GM19025 (cell line): ENCODE measurements at regions not wholly inside any gene's neighbourhood (a gene's known extent, or its start where the extent isn't known, plus 50 kb on each side); places are given as distances from the start of the nearest gene placed in this dataset.

Experiments
- ATAC-seq: cut with Tn5 transposase; IDR thresholded peaks from one replicate; pipeline ENCODE4 v1.9.1; 2021; ENCODE audit warnings: mild to moderate bottlenecking, low read depth, moderate library complexity; ENCODE audit not compliant: unreplicated experiment

DNA sequence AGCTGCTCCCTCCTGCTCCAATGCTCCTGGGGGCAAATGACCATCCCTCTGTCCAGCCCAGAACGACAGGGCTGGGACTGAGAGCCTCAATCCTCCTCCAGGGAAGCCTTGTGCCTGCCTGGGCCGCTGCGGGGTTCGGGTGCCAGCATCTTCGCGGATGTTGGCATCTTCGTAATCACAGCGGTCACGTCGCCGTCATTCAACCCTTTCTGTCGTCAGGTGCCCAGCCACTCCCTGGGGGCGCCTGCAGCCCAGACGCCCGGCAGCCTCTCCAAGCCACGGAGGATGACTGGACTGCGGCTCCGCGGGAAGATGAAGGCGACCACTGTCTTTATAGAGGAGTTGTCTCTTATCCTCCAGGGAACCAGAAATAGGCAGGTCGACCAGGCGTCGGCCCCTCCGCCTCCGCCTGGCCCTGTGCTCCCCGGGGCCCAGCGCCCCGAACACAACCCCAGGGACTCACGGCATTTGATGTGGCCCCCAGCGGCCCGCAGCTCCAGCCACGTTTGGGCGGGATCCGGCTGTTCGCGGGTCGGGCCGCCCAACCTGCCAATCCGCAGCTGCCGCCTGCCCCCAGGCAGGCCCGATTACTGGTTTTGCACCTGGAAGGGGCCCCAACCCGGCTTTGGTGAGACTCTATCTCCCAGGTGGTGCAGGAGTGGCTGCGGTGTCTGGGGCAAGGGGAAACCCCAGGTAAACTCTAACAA is 113.9 kb downstream of the THNSL2 start:
- no peak for ATAC-seq

DNA sequence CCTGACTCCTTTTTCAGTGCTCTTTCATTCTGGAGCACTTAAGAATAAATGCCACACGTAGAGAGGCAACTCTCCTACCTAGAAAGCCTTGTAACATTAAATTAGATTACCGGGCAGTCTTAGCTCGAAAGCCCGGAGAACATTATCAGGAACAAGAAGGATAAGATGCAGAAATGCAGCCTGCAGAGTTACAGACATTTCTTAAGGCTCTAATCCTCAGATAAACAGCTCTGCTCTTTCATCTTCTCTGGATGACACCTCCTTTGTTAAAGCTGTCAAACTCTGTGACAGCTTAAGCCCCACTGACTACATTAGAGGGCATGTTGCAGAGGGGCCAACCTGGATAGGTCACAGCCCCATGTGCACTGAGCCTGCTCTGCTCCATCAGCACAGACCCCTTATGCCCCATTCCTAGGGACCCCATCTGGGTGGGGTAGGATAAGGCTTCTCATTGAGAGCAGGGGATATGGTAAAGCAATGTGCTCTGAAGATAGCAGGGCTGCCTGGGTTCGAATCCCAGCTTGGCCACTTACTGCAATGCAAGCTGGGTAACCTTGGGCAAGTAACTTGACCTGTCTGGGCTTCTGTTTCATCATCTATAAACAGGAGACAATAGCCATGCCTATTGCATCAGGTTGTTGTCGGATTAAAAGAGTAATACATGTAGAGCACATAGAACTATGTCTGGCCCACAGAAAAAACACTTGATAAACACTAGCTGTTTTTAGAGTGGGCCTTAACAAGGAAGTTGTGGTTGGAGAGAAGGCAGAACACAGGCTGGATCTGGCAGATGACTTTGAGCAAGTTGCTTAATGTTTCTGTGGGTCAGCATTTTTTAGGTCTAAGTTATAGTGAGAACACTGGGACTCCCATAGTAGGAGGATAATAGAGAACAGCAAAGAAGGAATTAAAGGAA is 111.4 kb downstream of the THNSL2 start:
- ATAC-seq: no peak

DNA sequence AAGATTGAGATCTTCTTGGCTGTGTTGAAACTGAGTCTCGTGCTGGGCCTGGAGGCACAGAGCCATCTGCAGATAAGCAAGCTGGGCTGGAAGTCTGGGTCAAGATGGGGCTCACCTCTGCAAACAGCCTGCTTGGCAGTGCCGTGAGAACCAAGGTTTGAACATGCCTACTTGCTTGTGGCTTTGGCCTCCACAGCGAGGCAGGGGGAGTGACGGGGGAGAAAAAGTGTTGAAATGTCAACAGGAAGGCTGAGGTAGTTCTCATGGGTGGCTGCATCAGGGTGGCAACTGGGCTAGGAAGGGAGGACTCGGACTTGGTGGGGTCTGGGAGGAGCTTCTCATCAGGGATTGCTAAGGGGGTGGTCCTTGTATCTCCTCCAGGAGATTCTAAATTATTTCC is 99.7 kb downstream of the THNSL2 start:
- no peak for ATAC-seq

- peak; percentile 78 for ATAC-seq
Observed at GRCh38 chr2:88265352-88266303, 95.5 kb downstream of the THNSL2 start.

GRCh38 chr2:88263861-88264260 is 93.7 kb downstream of the THNSL2 start:
- ATAC-seq: no peak

- ATAC-seq: no peak
Observed at GRCh38 chr2:88261725-88262124, 91.6 kb downstream of the THNSL2 start.

GRCh38 chr2:88258208-88258607 is 88.1 kb downstream of the THNSL2 start:
- no peak for ATAC-seq

- ATAC-seq: no peak
Observed at GRCh38 chr2:88254437-88255091, 84.4 kb downstream of the THNSL2 start.

GRCh38 chr2:88253997-88254396 is 83.9 kb downstream of the THNSL2 start:
- no peak for ATAC-seq

DNA sequence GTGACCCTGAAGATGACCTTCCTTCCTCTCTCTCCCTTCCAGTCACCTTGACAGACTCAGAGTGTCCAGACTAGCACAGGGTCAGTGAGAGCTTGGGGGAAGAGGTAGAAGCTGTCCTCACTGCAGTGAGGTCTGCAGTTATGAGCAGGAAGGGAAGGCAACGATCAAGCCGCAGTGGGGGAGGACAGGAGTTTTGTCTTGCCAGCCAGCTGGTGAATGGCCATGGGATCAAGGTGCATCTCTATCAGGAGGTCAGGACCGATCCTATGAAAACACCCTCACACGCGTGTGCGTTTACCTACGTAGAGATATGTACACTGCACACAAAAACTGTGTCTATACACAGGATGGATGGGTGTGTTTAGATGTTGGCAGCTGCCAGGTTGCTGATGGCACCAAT is 83.2 kb downstream of the THNSL2 start:
- ATAC-seq: no peak

DNA sequence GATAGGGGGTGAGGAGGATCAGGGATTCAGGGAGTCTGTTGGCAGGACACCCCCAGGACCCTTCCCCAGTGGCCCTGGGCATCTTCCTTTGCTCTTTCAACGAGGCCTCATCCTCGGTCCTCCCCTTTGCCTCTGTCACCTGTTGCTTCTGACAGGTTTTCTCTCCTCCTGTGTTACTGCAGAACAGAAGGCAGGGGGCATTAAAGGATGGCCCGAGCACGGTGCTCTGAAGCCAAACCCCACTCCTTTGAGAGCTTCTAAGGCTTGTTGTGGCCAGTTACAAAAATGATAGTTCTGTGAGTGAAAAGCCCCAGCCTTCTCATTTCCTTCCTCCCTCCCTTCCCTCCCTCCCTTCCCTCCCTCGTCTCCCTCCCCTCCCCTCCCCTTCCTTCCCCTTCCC is 82.5 kb downstream of the THNSL2 start:
- no peak for ATAC-seq

GRCh38 chr2:88252111-88252510 is 82.0 kb downstream of the THNSL2 start:
- ATAC-seq: no peak

GRCh38 chr2:88250404-88250803 is 80.3 kb downstream of the THNSL2 start:
- ATAC-seq: no peak

DNA sequence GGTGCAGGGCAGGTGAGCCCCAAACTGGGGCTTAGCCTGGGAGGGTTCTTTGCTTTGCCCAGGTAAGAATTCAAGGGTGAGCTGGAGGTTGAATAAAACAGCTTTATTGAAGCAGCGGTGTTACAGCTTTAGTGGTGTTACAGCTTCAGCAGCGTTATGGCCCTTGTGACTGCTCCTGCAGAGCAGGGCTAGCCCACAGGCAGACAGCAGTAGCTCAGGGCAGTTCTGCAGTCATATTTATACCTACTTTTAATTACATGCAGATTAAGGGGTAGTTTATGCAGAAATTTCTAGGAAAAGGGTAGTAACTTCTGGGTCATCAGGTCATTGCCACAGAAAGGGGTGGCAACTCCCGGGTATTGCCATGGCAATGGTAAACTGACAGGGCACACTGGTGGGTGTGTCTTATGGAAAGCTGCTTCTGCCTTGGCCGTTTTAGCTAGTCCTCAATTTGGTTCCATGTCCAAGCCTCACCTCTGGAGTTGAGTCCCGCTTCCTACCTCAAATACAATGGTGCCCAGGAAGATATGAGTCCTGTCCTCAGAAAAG is 78.2 kb downstream of the THNSL2 start:
- no peak for ATAC-seq

GRCh38 chr2:88247531-88247930 is 77.4 kb downstream of the THNSL2 start:
- no peak for ATAC-seq

DNA sequence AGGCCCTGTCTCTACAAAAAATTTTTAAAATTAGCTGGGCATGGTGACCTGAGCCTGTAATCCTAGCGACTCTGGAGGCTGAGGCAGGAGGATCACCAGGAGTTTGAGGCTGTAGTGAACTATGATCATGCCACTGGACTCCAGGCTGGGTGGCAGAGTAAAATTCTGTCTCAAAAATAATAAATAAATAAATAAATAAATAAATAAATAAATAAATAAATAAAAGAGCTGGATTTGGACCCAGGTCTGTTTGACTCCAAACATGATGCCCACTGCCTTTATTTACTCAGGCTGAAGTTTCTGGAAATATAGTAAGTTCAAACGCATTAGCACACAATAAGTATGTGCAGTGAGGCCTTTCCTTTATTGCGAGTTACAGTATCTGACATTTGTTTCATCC is 75.0 kb downstream of the THNSL2 start:
- no peak for ATAC-seq

DNA sequence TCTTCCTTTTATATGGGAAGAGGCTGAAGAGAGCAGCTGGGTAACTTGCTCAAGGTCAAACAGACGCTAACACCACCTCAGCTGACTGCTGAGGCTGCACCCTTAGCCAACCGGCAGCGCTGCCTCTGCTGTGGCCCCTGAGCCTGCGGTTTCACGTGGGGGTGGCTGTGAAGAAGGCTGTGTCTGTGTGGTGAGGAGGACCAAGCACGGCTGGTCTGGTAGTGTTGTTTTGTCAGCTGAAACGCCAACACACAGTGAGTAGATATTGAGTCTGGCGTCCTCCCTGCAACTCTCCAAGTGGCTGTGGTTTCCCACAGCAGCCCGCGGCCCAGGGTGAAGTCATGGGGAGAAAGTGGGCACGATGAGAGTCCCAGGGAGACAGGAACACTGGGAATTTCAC is 69.6 kb downstream of the THNSL2 start:
- ATAC-seq: peak; percentile 55

DNA sequence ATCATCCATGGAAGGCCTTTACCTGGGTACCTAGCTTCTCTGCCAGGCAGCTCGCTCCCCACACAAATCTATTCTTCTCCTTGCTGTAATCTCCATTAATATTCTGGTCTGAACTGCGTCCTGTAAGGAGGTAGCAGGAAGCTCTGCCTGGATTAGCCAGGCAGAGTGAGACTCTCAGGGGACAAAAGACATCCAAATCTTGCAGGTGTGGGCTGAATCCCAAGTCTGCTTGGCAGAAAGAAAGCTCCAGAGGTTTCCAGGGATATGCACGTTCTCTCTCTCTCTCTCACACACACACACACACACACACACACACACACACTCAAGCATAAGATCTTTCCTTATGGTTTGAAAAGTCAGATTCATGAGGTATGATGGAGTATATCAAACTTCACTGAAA is 66.5 kb downstream of the THNSL2 start:
- ATAC-seq: no peak
